ENCODE measurements at regions not wholly inside any gene's neighbourhood (a gene's known extent, or its start where the extent isn't known, plus 50 kb on each side); places are given as distances from the start of the nearest gene placed in this dataset.
"Not testable (repeated sequence)": the region's sequence is repeated elsewhere in the genome, so short reads cannot be mapped to it uniquely, and the experiment has no call there.

GRCh38 chr11:100592619-100593260 lies 94.3 kb upstream of the ARHGAP42 start:
- TF ChIP-seq, protein P1, sequence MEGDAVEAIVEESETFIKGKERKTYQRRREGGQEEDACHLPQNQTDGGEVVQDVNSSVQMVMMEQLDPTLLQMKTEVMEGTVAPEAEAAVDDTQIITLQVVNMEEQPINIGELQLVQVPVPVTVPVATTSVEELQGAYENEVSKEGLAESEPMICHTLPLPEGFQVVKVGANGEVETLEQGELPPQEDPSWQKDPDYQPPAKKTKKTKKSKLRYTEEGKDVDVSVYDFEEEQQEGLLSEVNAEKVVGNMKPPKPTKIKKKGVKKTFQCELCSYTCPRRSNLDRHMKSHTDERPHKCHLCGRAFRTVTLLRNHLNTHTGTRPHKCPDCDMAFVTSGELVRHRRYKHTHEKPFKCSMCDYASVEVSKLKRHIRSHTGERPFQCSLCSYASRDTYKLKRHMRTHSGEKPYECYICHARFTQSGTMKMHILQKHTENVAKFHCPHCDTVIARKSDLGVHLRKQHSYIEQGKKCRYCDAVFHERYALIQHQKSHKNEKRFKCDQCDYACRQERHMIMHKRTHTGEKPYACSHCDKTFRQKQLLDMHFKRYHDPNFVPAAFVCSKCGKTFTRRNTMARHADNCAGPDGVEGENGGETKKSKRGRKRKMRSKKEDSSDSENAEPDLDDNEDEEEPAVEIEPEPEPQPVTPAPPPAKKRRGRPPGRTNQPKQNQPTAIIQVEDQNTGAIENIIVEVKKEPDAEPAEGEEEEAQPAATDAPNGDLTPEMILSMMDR (IDR thresholded peaks at IDR 0.05; ENCODE audit: insufficient read depth, low read depth, low read length): no peak
- DNase-seq (ENCODE audit: low read depth): no peak
- no peak overlapping the region for H3K4me3 ChIP-seq (ENCODE audit: low read depth, low read length)

- DNase-seq (ENCODE audit: low read depth): peak; percentile 29
- H3K4me3 ChIP-seq (ENCODE audit: low read depth, low read length): no peak overlapping the region
- TF ChIP-seq, protein P1 (IDR thresholded peaks at IDR 0.05; ENCODE audit: insufficient read depth, low read depth, low read length): no peak
Measured at GRCh38 chr11:100593291-100593690, 93.8 kb upstream of the ARHGAP42 start.

GRCh38 chr11:100594320-100594719 lies 92.8 kb upstream of the ARHGAP42 start:
- no peak for DNase-seq (ENCODE audit: low read depth)
- no peak overlapping the region for H3K4me3 ChIP-seq (ENCODE audit: low read depth, low read length)
- TF ChIP-seq, protein P1 (IDR thresholded peaks at IDR 0.05; ENCODE audit: insufficient read depth, low read depth, low read length): no peak

DNA sequence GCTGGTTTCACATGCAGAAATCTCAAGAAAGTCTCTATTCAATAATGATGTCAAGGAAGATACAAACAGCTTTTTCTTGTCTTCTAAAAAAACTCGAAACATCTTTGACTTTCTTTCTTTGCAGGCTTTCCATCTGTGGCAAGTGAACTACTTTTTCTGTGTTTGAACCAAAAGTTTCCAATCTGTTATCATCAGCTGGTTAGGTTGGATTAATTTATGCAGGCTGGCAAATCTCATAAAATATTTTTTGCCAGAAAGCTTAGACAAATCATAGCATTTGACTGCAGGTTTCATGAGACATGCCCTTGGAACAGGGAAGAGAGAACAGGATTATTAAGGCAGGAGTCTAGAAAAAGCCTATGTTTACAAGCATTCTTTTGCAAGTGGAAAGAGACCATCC lies 86.1 kb upstream of the ARHGAP42 start:
- DNase-seq (ENCODE audit: low read depth): no peak
- no peak overlapping the region for H3K4me3 ChIP-seq (ENCODE audit: low read depth, low read length)
- TF ChIP-seq, protein P1 (IDR thresholded peaks at IDR 0.05; ENCODE audit: insufficient read depth, low read depth, low read length): no peak

GRCh38 chr11:100602716-100603115 lies 84.4 kb upstream of the ARHGAP42 start:
- TF ChIP-seq, protein P1 (IDR thresholded peaks at IDR 0.05; ENCODE audit: insufficient read depth, low read depth, low read length): no peak
- DNase-seq (ENCODE audit: low read depth): peak; percentile 53
- H3K4me3 ChIP-seq (ENCODE audit: low read depth, low read length): no peak overlapping the region

DNA sequence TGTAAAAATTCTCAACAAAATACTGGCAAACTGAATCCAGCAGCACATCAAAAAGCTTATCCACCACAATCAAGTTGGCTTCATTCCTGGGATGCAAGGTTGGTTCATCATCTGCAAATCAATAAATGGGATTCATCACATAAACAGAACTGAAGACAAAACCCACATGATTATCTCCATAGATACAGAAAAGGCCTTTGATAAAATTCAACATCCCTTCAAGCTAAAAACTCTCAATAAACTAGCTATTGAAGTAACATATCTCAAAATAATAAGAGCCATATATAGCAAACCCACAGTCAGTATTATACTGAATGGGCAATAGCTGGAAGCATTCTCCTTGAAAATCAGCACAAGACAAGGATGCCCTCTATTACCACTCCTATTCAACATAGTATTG lies 79.3 kb upstream of the ARHGAP42 start:
- not testable (repeated sequence) for H3K4me3 ChIP-seq (ENCODE audit: low read depth, low read length); DNase-seq (ENCODE audit: low read depth)

DNA sequence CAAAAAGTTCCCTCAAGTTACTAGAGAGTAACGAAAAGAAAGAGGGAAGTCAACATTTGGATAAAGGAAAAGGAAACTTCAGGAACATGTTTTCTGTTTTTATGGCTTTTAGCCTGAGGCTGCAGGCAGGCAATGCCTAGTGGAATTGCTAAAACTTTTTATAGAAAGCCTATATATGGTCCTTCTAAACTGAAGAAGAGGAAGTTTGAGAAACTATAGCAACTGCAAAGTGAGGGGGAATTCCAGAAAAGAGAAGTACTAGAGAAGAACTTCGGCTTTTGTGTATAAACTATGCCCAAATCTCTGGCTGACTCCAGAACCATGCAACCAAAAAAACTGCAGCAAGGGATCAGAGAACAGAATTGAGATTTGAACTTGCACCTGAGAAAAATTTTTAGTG lies 74.3 kb upstream of the ARHGAP42 start:
- H3K4me3 ChIP-seq (ENCODE audit: low read depth, low read length): no peak overlapping the region
- TF ChIP-seq, protein P1 (IDR thresholded peaks at IDR 0.05; ENCODE audit: insufficient read depth, low read depth, low read length): no peak
- no peak for DNase-seq (ENCODE audit: low read depth)

Measured in fibroblast of villous mesenchyme (primary cell).